Right lobe of liver (tissue), 4 donors: ENCODE measurements at regions not wholly inside any gene's neighbourhood (a gene's known extent, or its start where the extent isn't known, plus 50 kb on each side); places are given as distances from the start of the nearest gene placed in this dataset.

Experiments used
- CTCF ChIP-seq, 4 donors: fragments of 200-600 bp in 3 of 4; fragments of 450-650 bp in 1 of 4; IDR thresholded peaks; one replicate each; pipeline versions ENCODE4 v1.5.1 to v1.8.0; 2016 to 2022; ENCODE audit warnings: antibody characterized with exemption in 4 of 4, mild to moderate bottlenecking in 2 of 4
- POLR2A ChIP-seq: fragments of 450-650 bp; IDR thresholded peaks from one replicate; pipeline ENCODE4 v1.6.1; 2017; ENCODE audit warnings: antibody characterized with exemption, mild to moderate bottlenecking
- donor health status: DM: no; HTN: no; CAD: no.
- donor health status: DM: no; HTN: no; CAD: no.
- donor health status: DM: no; HTN: yes; CAD: no.

DNA sequence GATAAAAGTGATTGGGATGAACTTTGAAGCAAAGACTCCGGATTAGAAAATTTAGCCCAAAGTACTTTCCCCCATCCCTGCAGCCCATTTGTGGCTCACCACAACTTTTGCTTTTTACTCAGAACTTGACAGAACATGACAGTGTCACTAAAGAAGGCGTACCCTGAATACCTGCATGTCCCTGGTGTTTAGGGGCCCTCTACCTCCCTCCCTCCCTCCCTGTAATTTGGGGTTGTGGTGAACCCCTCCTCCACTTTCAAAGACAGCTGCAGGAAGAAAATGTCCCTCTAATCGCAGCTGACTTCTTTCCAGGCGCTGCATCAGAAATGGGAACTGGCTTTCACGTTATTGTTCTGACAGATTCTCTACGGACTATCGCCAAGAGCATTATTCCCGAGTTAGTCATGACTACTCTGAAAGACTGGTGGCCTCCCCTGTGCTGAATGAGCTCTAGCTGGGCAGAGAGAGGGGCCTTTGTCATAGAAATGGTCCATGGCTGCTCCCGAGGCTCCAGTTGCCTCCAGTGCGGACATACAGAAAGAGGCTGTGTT, 93.2 kb upstream of the ARHGEF3 start:
- TF ChIP-seq POLR2A: no peak
- TF ChIP-seq CTCF (IDR thresholded peaks at IDR 0.05): no peak
